KMS-11 (cell line): ENCODE measurements at regions not wholly inside any gene's neighbourhood (a gene's known extent, or its start where the extent isn't known, plus 50 kb on each side); places are given as distances from the start of the nearest gene placed in this dataset.
"Not testable (repeated sequence)": the region's sequence is repeated elsewhere in the genome, so short reads cannot be mapped to it uniquely, and the experiment has no call there.

ENCODE experiments used
- H2AFZ ChIP-seq: fragments of 200-600 bp; sonication (generic); 2 replicates; pipeline ENCODE4 v1.6.1; 2016; ENCODE audit warnings: antibody characterized with exemption, mixed run types, low read depth
- H3K27ac ChIP-seq: fragments of 200-600 bp; sonication (generic); 2 replicates; pipeline ENCODE4 v1.6.1; 2016; ENCODE audit warnings: mild to moderate bottlenecking, mixed run types
- H3K27me3 ChIP-seq: fragments of 200-600 bp; sonication (generic); 2 replicates; pipeline ENCODE4 v1.6.1; 2017; ENCODE audit warnings: mild to moderate bottlenecking, low read depth, mixed run types, moderate library complexity; ENCODE audit not compliant: insufficient read depth
- H3K36me3 ChIP-seq: fragments of 200-600 bp; sonication (generic); 2 replicates; pipeline ENCODE4 v1.6.1; 2017; ENCODE audit warnings: mild to moderate bottlenecking, mixed run types; ENCODE audit not compliant: insufficient read depth
- H3K4me1 ChIP-seq: fragments of 200-600 bp; sonication (generic); 2 replicates; pipeline ENCODE4 v1.6.1; 2016; ENCODE audit warnings: mild to moderate bottlenecking, low read depth, mixed run types; ENCODE audit not compliant: poor library complexity, severe bottlenecking
- H3K4me2 ChIP-seq: fragments of 200-600 bp; sonication (generic); 2 replicates; pipeline ENCODE4 v1.7.0; 2016; ENCODE audit warnings: mild to moderate bottlenecking, mixed run types
- H3K4me3 ChIP-seq: fragments of 200-600 bp; sonication (generic); IDR thresholded peaks from 2 replicates; pipeline ENCODE4 v1.6.1; 2017; ENCODE audit warnings: low read depth, low read length, mixed read lengths; ENCODE audit not compliant: insufficient read depth
- H3K79me2 ChIP-seq: fragments of 200-600 bp; sonication (generic); 2 replicates; pipeline ENCODE4 v1.6.1; 2016; ENCODE audit warnings: low read depth, mixed run types; ENCODE audit not compliant: insufficient read depth
- H3K9ac ChIP-seq: fragments of 200-600 bp; sonication (generic); 2 replicates; pipeline ENCODE4 v1.6.1; 2016; ENCODE audit warnings: mild to moderate bottlenecking, mixed run types
- H4K20me1 ChIP-seq: fragments of 200-600 bp; sonication (generic); 2 replicates; pipeline ENCODE4 v1.6.1; 2016; ENCODE audit warnings: mild to moderate bottlenecking, mixed run types; ENCODE audit not compliant: insufficient read depth
- CTCF ChIP-seq: fragments of 200-600 bp; sonication (generic); conservative IDR thresholded peaks from 2 replicates; pipeline ENCODE4 v1.6.1; 2017; ENCODE audit warnings: low read depth, mild to moderate bottlenecking, antibody characterized with exemption, low read length, moderate library complexity, mixed read lengths

DNA sequence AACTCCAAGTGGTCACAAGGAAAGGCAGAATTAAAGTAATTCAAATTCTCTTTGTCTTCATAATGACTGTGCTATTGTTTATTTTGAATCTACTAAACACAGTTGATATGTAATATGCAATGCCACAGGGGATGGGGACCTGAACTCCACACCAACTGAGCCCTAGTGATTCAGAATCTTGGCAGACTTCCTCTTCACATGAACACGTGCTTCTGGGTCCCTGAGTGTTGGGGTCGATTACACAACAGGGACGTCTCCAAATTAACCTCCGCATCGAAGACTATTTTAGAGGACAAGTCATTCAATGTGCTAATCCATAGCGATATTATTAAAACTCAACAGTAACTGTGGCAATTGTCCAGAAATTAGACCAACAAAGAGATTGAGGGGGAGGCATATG lies 95.3 kb upstream of the CARD11 start:
- H4K20me1 ChIP-seq = no peaks in the 10 kb centered on the region
- no peaks in the 10 kb centered on the region for H3K4me1 ChIP-seq
- no peaks in the 10 kb centered on the region for H3K79me2 ChIP-seq
- no peak overlapping the region for H3K4me3 ChIP-seq
- no peaks in the 10 kb centered on the region; the same call in 1 of the 2 replicates for H3K36me3 ChIP-seq
- no peak overlapping the region for H3K9ac ChIP-seq
- TF ChIP-seq CTCF = no peak
- no peak overlapping the region for H2AFZ ChIP-seq
- no peaks in the 10 kb centered on the region for H3K27me3 ChIP-seq
- no peak overlapping the region for H3K4me2 ChIP-seq
- H3K27ac ChIP-seq = no peak overlapping the region

GRCh38 chr7:3140834-3141233 lies 97.2 kb upstream of the CARD11 start:
- no peak overlapping the region for H3K27ac ChIP-seq
- no peaks in the 10 kb centered on the region for H4K20me1 ChIP-seq
- no peaks in the 10 kb centered on the region for H3K27me3 ChIP-seq
- H2AFZ ChIP-seq = no peak overlapping the region
- no peaks in the 10 kb centered on the region for H3K79me2 ChIP-seq
- no peak overlapping the region for H3K4me2 ChIP-seq
- no peak overlapping the region for H3K4me3 ChIP-seq
- H3K9ac ChIP-seq = no peak overlapping the region
- H3K36me3 ChIP-seq = no peaks in the 10 kb centered on the region; the same call in 1 of the 2 replicates
- H3K4me1 ChIP-seq = no peaks in the 10 kb centered on the region
- no peak for TF ChIP-seq CTCF

DNA sequence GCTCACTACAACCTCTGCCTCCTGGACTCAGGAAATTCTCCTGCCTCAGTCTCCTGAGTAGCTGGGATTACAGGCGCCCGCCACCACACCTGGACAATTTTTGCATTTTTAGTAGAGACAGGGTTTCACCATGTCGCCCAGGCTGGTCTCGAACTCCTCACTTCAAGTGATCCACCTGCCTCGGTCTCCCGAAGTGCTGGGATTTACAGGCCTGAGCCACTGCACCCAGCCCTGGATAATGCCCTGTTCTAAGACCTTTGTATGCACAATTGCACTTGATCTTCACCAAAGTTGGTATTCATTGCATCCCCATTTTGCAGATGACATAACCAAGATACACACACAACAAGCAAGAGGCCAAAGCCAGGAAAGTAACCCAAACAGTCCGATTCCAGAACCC lies 97.7 kb upstream of the CARD11 start:
- H3K79me2 ChIP-seq = no peaks in the 10 kb centered on the region
- H3K27me3 ChIP-seq = no peaks in the 10 kb centered on the region
- no peak overlapping the region for H3K27ac ChIP-seq
- H2AFZ ChIP-seq = no peak overlapping the region
- H3K36me3 ChIP-seq = no peaks in the 10 kb centered on the region; the same call in 1 of the 2 replicates
- no peaks in the 10 kb centered on the region for H3K4me1 ChIP-seq
- no peaks in the 10 kb centered on the region for H4K20me1 ChIP-seq
- no peak for TF ChIP-seq CTCF
- no peak overlapping the region for H3K4me2 ChIP-seq
- H3K4me3 ChIP-seq = no peak overlapping the region
- no peak overlapping the region for H3K9ac ChIP-seq

DNA sequence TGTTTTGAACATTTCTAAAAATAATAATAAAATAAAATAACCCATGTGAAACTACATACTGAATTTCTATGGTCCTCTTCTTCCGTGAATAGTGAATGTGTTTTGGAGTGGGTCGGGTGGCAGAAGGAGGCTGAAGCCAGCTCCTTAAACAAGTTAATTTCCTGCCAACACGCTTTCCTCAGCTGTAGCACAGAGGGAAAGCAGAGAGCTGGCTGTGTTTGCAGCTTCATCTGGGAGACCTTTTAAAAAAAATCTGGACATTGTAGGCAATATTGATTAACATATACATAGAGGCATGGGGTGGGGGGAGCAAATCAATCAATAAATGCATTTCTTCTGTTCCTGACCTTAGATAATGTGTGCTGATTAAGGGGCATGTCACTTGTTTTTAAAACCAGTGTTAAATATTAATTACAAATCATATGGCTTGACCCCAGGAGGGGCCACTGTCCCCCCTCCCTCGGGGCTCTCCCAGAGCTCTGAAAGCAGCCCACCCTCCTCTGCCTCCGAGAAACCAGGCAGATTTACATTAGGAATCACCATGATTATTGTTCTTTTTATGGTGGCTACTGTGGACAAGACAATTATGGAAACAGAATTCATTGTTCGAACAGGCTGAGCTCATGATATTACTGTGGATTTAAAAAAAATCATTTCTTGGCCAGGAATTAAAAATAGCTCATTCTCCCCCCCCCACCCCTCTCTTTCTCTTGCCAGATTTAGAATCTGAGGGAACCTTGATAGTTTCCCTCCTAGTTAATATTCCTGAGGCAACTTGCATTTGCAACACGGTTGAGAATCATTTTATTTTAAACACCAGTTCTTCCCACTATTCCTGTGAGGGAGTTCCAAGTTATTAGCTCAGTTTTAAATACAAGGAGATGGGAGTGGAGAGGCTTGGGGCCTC lies 100.5 kb upstream of the CARD11 start:
- H3K4me2 ChIP-seq = no peak overlapping the region
- no peak overlapping the region for H3K9ac ChIP-seq
- TF ChIP-seq CTCF = no peak

DNA sequence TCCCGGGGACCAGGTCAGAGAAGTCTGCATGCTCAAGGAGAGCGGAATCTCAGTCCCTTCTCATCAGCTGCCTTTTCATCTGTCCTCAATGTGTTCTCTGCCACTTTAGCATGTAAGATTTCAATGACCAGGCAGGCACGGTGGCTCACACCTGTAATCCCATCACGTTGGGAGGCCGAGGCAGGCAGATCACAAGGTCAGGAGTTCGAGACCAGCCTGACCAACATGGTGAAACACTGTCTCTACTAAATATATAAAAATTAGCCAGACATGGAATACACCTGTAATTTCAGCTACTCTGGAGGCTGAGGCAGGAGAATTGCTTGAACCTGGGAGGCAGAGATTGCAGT lies 101.1 kb upstream of the CARD11 start:
- not testable (repeated sequence) for H3K4me1 ChIP-seq, H3K27ac ChIP-seq, H3K4me2 ChIP-seq, H3K4me3 ChIP-seq, H4K20me1 ChIP-seq, H3K27me3 ChIP-seq, H3K36me3 ChIP-seq, H3K79me2 ChIP-seq, H3K9ac ChIP-seq, H2AFZ ChIP-seq

More for the DNA sequence above, 100.5 kb upstream of the CARD11 start:
- H3K79me2 ChIP-seq = no peaks in the 10 kb centered on the region
- no peak overlapping the region for H3K27ac ChIP-seq
- no peaks in the 10 kb centered on the region for H3K27me3 ChIP-seq
- H3K4me3 ChIP-seq = no peak overlapping the region
- no peak overlapping the region for H2AFZ ChIP-seq
- no peaks in the 10 kb centered on the region for H3K4me1 ChIP-seq
- no peaks in the 10 kb centered on the region for H4K20me1 ChIP-seq
- H3K36me3 ChIP-seq = no peaks in the 10 kb centered on the region; the same call in 1 of the 2 replicates
